Left lung (tissue), 4 donors: ENCODE measurements at regions not wholly inside any gene's neighbourhood (a gene's known extent, or its start where the extent isn't known, plus 50 kb on each side); places are given as distances from the start of the nearest gene placed in this dataset.

Source experiments
- ATAC-seq: fragments of 200-7000 bp; cut with Tn5 transposase; one replicate; pipeline ENCODE4 v1.9.1; 2020; ENCODE audit warnings: moderate library complexity
- DNase-seq, 4 donors: peaks; one replicate each; pipeline ENCODE4 v3.0.0-alpha.2; 2013 to 2020
- H3K27ac ChIP-seq, 2 donors: fragments of 200-600 bp; sonication (generic) in 1 of 2; one replicate each; pipeline versions ENCODE4 v1.5.0 to v1.8.0; 2020 to 2021
- H3K27me3 ChIP-seq, 2 donors: fragments of 200-600 bp; sonication (generic) in 1 of 2; one replicate each; pipeline versions ENCODE4 v1.5.0 to v1.8.0; 2020 to 2021
- H3K36me3 ChIP-seq, 2 donors: fragments of 200-600 bp; sonication (generic) in 1 of 2; one replicate each; pipeline versions ENCODE4 v1.5.0 to v1.8.0; 2020 to 2021
- H3K4me1 ChIP-seq, 2 donors: fragments of 200-600 bp; one replicate each; pipeline ENCODE4 v1.8.0; 2021
- H3K4me3 ChIP-seq, 2 donors: fragments of 200-600 bp; sonication (generic) in 1 of 2; one replicate each; pipeline versions ENCODE4 v1.5.0 to v1.8.0; 2020 to 2021; ENCODE audit warnings: mild to moderate bottlenecking in 1 of 2
- H3K9me3 ChIP-seq, 2 donors: fragments of 200-600 bp; sonication (generic) in 1 of 2; one replicate each; pipeline versions ENCODE4 v1.5.0 to v1.8.0; 2020 to 2021
- CTCF ChIP-seq, 2 donors: fragments of 200-600 bp; sonication (generic) in 1 of 2; IDR thresholded peaks; one replicate each; pipeline versions ENCODE4 v1.5.0 to v1.8.0; 2021; ENCODE audit warnings: antibody characterized with exemption in 2 of 2
- intact Hi-C, 2 donors: fragments of 100-400 bp; cut with DNase I; formaldehyde crosslinking; loops; one replicate each; pipeline versions ENCODE4 v1.11.2 to v1.14.2; 2022
- donor health status: DM: no; HTN: yes; CAD: no.
- donor health status: DM: no; HTN: no; CAD: no.

GRCh38 chr11:95704865-95705264 lies 84.7 kb downstream of the FAM76B start:
- H3K9me3 ChIP-seq, result no peaks in the 10 kb centered on the region
- H3K36me3 ChIP-seq, result no peaks in the 10 kb centered on the region
- TF ChIP-seq CTCF (IDR thresholded peaks at IDR 0.05), result no peak
- ATAC-seq, result peak; percentile 65
- DNase-seq, result no peak
- H3K4me1 ChIP-seq, result peaks cover 16 to 21% of the 10 kb centered on the region in 2 donors
- intact Hi-C loops, result loop anchor here (5.0 to 10.0 kb wide), 2 partner anchors 548 to 550 kb away; no protein-coding TSS in a partner anchor
- no peak overlapping the region for H3K27ac ChIP-seq
- no peak overlapping the region for H3K4me3 ChIP-seq
- no peaks in the 10 kb centered on the region for H3K27me3 ChIP-seq

- Histone ChIP-seq H3K27me3 (no peaks in the 10 kb centered on the region), H3K9me3 (no peaks in the 10 kb centered on the region), H3K27ac (no peak overlapping the region), H3K4me1 (peaks cover 16 to 30% of the 10 kb centered on the region in 2 donors), H3K4me3 (no peak overlapping the region), H3K36me3 (no peaks in the 10 kb centered on the region)
- intact Hi-C loops, result loop anchor here in 1 of 2 donors (10.0 kb wide), 1 partner anchor 548 kb away; no protein-coding TSS in a partner anchor
- ATAC-seq, result no peak
- no peak for TF ChIP-seq CTCF (IDR thresholded peaks at IDR 0.05)
- DNase-seq, result no peak
Observed at GRCh38 chr11:95703049-95703448, 86.5 kb downstream of the FAM76B start.

GRCh38 chr11:95702526-95702925 lies 87.1 kb downstream of the FAM76B start:
- Histone ChIP-seq H3K27ac (no peak overlapping the region), H3K27me3 (no peaks in the 10 kb centered on the region), H3K4me1 (peaks cover 16 to 35% of the 10 kb centered on the region in 2 donors), H3K4me3 (no peak overlapping the region), H3K9me3 (no peaks in the 10 kb centered on the region), H3K36me3 (no peaks in the 10 kb centered on the region)
- intact Hi-C loops, result loop anchor here in 1 of 2 donors (10.0 kb wide), 1 partner anchor 548 kb away; no protein-coding TSS in a partner anchor
- TF ChIP-seq CTCF (IDR thresholded peaks at IDR 0.05), result no peak
- ATAC-seq (peak; percentile 24), DNase-seq (peak in 2 of 4 donors; percentile 33 to 50)

GRCh38 chr11:95700471-95700817 lies 89.1 kb downstream of the FAM76B start:
- Histone ChIP-seq H3K4me3 (no peak overlapping the region), H3K36me3 (no peaks in the 10 kb centered on the region), H3K9me3 (no peaks in the 10 kb centered on the region), H3K27ac (no peak overlapping the region), H3K27me3 (no peaks in the 10 kb centered on the region), H3K4me1 (peaks cover 12 to 33% of the 10 kb centered on the region in 2 donors)
- TF ChIP-seq CTCF (IDR thresholded peaks at IDR 0.05), result no peak
- intact Hi-C loops, result loop anchor here in 1 of 2 donors (10.0 kb wide), 1 partner anchor 546 kb away; no protein-coding TSS in a partner anchor
- DNase-seq (no peak), ATAC-seq (no peak)

GRCh38 chr11:95699631-95700470 lies 89.7 kb downstream of the FAM76B start:
- TF ChIP-seq CTCF (IDR thresholded peaks at IDR 0.05), result no peak
- Histone ChIP-seq H3K27ac (no peak overlapping the region), H3K36me3 (no peaks in the 10 kb centered on the region), H3K9me3 (no peaks in the 10 kb centered on the region), H3K4me1 (peaks cover 7 to 27% of the 10 kb centered on the region in 2 donors), H3K4me3 (no peak overlapping the region), H3K27me3 (no peaks in the 10 kb centered on the region)
- no peak for ATAC-seq
- intact Hi-C loops, result loop anchor here in 1 of 2 donors (10.0 kb wide), 1 partner anchor 545 kb away; no protein-coding TSS in a partner anchor
- no peak for DNase-seq
